OCI-LY3 (cell line): ENCODE measurements at regions not wholly inside any gene's neighbourhood (a gene's known extent, or its start where the extent isn't known, plus 50 kb on each side); places are given as distances from the start of the nearest gene placed in this dataset.

Source experiments
- H2AFZ ChIP-seq: fragments of 200-600, 300-600 bp; shearing (Covaris generic); 2 replicates; pipeline ENCODE4 v1.6.0; 2014; ENCODE audit warnings: antibody characterized with exemption, low read depth, low read length
- H3K27ac ChIP-seq: fragments of 200-600, 300-600 bp; sonication (generic); 2 replicates; pipeline ENCODE4 v1.5.1; 2014; ENCODE audit warnings: mild to moderate bottlenecking, low read length, moderate library complexity, mixed read lengths
- H3K27me3 ChIP-seq: fragments of 200-600, 300-600 bp; sonication (generic); 2 replicates; pipeline ENCODE4 v1.6.1; 2014; ENCODE audit warnings: low read depth, low read length, mixed read lengths
- H3K36me3 ChIP-seq: fragments of 200-600, 300-600 bp; sonication (generic); replicated peaks from 2 replicates; pipeline ENCODE3; 2014; ENCODE audit warnings: low read depth, low read length, mixed read lengths
- H3K4me1 ChIP-seq: fragments of 300-600, 200-600 bp; sonication (generic); 2 replicates; pipeline ENCODE4 v1.6.1; 2014; ENCODE audit warnings: low read length, mixed read lengths
- H3K4me2 ChIP-seq: fragments of 200-600, 300-600 bp; sonication (generic); 2 replicates; pipeline ENCODE4 v1.6.1; 2014; ENCODE audit warnings: low read length, mixed read lengths
- H3K4me3 ChIP-seq: fragments of 300-600, 200-600 bp; sonication (generic); 2 replicates; pipeline ENCODE4 v1.5.1; 2014; ENCODE audit warnings: antibody characterized with exemption, mild to moderate bottlenecking, low read length, moderate library complexity
- H3K79me2 ChIP-seq: fragments of 300-600, 200-600 bp; shearing (Covaris generic); 2 replicates; pipeline ENCODE4 v1.6.1; 2014; ENCODE audit warnings: mild to moderate bottlenecking, low read length, mixed read lengths
- H3K9ac ChIP-seq: fragments of 300-600, 200-600 bp; shearing (Covaris generic); 2 replicates; pipeline ENCODE4 v1.6.0; 2014; ENCODE audit warnings: mild to moderate bottlenecking, low read length, moderate library complexity
- H3K9me3 ChIP-seq: fragments of 200-600, 300-600 bp; shearing (Covaris generic); 2 replicates; pipeline ENCODE4 v1.6.1; 2014; ENCODE audit warnings: low read length, mixed read lengths; ENCODE audit not compliant: insufficient read depth
- H4K20me1 ChIP-seq: fragments of 200-600, 300-600 bp; sonication (generic); 2 replicates; pipeline ENCODE4 v1.6.1; 2016; ENCODE audit warnings: low read length, mixed read lengths; ENCODE audit not compliant: insufficient read depth
- EZH2phosphoT487 ChIP-seq: fragments of 200-600 bp; shearing (Covaris generic); IDR thresholded peaks from 2 replicates; pipeline ENCODE4 v1.6.1; 2018; ENCODE audit warnings: antibody characterized with exemption, mixed run types, low read depth
- TF ChIP-seq, protein P1 (sequence below): fragments of 200-600, 300-600 bp; sonication (generic); IDR thresholded peaks from 2 replicates; pipeline ENCODE4 v1.5.1; 2014; ENCODE audit warnings: antibody characterized with exemption, low read length, low read depth

DNA sequence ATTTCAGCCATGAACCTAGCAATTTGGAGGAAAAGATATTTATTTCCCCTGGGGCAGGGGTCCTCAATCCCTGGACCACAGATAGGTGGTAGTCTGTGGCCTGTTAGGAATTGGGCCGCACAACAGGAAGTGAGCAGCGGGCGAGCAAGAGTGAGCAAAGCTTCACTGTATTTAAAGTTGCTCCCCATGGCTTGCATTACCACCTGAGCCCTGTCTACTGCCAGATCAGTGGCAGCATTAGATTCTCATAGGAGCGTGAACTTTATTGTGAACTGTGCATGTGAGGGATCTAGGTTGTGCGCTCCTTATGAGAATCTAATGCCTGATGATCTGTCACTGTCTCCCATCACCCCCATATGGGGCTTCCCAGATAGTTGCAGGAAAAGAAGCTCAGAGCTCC lies 127.6 kb downstream of the ICOS start:
- H3K36me3 ChIP-seq: peaks cover 5% of the 10 kb centered on the region
- H3K79me2 ChIP-seq: no peaks in the 10 kb centered on the region
- TF ChIP-seq, protein P1, sequence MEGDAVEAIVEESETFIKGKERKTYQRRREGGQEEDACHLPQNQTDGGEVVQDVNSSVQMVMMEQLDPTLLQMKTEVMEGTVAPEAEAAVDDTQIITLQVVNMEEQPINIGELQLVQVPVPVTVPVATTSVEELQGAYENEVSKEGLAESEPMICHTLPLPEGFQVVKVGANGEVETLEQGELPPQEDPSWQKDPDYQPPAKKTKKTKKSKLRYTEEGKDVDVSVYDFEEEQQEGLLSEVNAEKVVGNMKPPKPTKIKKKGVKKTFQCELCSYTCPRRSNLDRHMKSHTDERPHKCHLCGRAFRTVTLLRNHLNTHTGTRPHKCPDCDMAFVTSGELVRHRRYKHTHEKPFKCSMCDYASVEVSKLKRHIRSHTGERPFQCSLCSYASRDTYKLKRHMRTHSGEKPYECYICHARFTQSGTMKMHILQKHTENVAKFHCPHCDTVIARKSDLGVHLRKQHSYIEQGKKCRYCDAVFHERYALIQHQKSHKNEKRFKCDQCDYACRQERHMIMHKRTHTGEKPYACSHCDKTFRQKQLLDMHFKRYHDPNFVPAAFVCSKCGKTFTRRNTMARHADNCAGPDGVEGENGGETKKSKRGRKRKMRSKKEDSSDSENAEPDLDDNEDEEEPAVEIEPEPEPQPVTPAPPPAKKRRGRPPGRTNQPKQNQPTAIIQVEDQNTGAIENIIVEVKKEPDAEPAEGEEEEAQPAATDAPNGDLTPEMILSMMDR: no peak
- TF ChIP-seq EZH2phosphoT487: no peak
- no peak overlapping the region for H3K4me3 ChIP-seq
- H3K27me3 ChIP-seq: no peaks in the 10 kb centered on the region
- H3K27ac ChIP-seq: no peak overlapping the region
- H3K9me3 ChIP-seq: peaks cover 10% of the 10 kb centered on the region; the same call in 1 of the 2 replicates
- no peak overlapping the region for H2AFZ ChIP-seq
- H3K9ac ChIP-seq: no peak overlapping the region
- peaks cover 24% of the 10 kb centered on the region for H3K4me1 ChIP-seq
- H3K4me2 ChIP-seq: no peak overlapping the region
- no peaks in the 10 kb centered on the region for H4K20me1 ChIP-seq

DNA sequence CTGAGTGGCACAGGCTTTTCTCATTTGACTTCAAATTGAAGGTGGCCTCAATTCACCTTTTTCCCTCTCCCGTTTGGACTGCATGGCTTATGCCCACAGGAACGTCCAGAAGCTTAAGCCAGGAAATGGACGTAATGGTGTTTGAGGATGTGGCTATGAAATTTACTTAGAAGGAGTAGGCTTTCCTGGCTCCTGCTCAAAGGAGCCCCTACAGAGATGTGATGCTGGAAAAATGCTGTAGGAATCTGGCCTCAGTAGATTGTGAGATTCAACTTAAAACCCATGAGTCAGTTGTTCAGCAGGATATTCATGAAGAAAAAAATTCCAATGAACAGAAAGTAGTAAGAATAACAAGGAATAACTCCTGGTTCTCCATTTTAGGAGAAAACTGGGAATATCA lies 129.0 kb downstream of the ICOS start:
- no peaks in the 10 kb centered on the region for H4K20me1 ChIP-seq
- H3K27ac ChIP-seq: no peak overlapping the region
- H3K4me2 ChIP-seq: no peak overlapping the region
- H3K4me1 ChIP-seq: peaks cover 15% of the 10 kb centered on the region
- H3K27me3 ChIP-seq: no peaks in the 10 kb centered on the region
- H3K36me3 ChIP-seq: peaks cover 5% of the 10 kb centered on the region
- no peak overlapping the region for H2AFZ ChIP-seq
- no peak for TF ChIP-seq EZH2phosphoT487
- TF ChIP-seq, protein P1: no peak
- no peak overlapping the region for H3K4me3 ChIP-seq
- no peak overlapping the region for H3K9ac ChIP-seq
- peaks cover 10% of the 10 kb centered on the region; the same call in 1 of the 2 replicates for H3K9me3 ChIP-seq
- no peaks in the 10 kb centered on the region for H3K79me2 ChIP-seq

DNA sequence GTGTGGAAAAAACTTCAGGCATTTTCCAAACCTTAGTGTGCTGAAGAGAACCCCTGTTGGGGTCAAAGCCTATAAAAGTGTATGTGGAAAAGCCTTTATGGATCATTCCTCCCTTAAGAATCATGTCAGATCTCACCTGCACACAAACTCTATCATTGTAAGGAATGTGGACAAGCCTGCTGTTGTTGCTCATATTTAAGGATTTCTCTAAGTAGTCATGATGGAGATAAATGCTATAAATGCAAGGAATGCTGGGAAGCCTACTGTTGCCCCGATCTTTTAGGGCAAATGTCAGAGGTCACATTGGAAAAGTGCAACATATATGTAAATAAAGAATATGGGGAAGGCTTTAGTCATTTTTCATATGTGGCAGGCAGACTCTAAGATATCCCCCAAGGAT lies 129.5 kb downstream of the ICOS start:
- no peak for TF ChIP-seq EZH2phosphoT487
- TF ChIP-seq, protein P1: no peak
- H2AFZ ChIP-seq: no peak overlapping the region
- H3K79me2 ChIP-seq: no peaks in the 10 kb centered on the region
- H3K36me3 ChIP-seq: peaks cover 5% of the 10 kb centered on the region
- no peak overlapping the region for H3K4me2 ChIP-seq
- no peak overlapping the region for H3K27ac ChIP-seq
- H3K4me3 ChIP-seq: no peak overlapping the region
- H4K20me1 ChIP-seq: no peaks in the 10 kb centered on the region
- H3K4me1 ChIP-seq: peaks cover 10% of the 10 kb centered on the region
- H3K27me3 ChIP-seq: no peaks in the 10 kb centered on the region
- H3K9ac ChIP-seq: no peak overlapping the region
- H3K9me3 ChIP-seq: peaks cover 10% of the 10 kb centered on the region; the same call in 1 of the 2 replicates

DNA sequence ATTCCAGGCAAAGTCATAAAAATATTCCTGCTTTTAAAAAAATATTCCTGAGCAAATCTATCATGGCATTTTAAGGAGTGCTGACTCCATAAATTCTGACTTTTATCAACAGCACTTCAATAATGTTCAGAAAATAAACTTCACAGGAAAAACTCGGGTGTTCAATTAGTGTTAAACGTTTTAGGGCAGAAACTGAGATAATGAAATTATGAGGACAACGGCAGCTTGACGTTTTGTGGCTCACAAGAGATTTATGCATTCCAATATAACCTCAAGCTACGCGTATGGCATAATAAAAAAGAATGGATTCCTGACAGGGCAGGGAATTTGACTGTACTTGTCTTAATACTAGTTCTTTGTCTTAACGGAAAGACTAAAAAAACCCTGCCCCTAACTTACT lies 133.2 kb downstream of the ICOS start:
- Histone ChIP-seq H2AFZ (no peak overlapping the region), H3K27ac (no peak overlapping the region)
- TF ChIP-seq, protein P1: no peak
- no peak for TF ChIP-seq EZH2phosphoT487

More for the DNA sequence above, 133.2 kb downstream of the ICOS start:
- Histone ChIP-seq H3K4me3 (no peak overlapping the region), H3K9ac (no peak overlapping the region), H3K4me1 (no peaks in the 10 kb centered on the region), H3K9me3 (peaks cover 10% of the 10 kb centered on the region; the same call in 1 of the 2 replicates), H3K79me2 (no peaks in the 10 kb centered on the region), H4K20me1 (no peaks in the 10 kb centered on the region), H3K36me3 (peaks cover 5% of the 10 kb centered on the region), H3K4me2 (no peak overlapping the region), H3K27me3 (no peaks in the 10 kb centered on the region)
